ENCODE measurements at regions not wholly inside any gene's neighbourhood (a gene's known extent, or its start where the extent isn't known, plus 50 kb on each side); places are given as distances from the start of the nearest gene placed in this dataset.

GRCh38 chr9:95810814-95811213 lies 64.7 kb upstream of the ERCC6L2 start:
- Histone ChIP-seq H3K27me3 (ENCODE audit: control insufficient read depth in 1 of 2, insufficient read depth in 2 of 2, low read length in 2 of 2) (no peaks in the 10 kb centered on the region), H3K36me3 (ENCODE audit: insufficient read depth, low read length) (no peaks in the 10 kb centered on the region), H3K27ac (ENCODE audit: low read depth in 1 of 2, low read length in 2 of 2) (no peak overlapping the region), H3K9me3 (ENCODE audit: control insufficient read depth in 1 of 2, insufficient read depth in 1 of 2, low read length in 2 of 2) (no peaks in the 10 kb centered on the region), H3K4me1 (ENCODE audit: insufficient read depth, low read length) (no peaks in the 10 kb centered on the region), H3K4me3 (ENCODE audit: low read length) (no peak overlapping the region)
- ChIA-PET CTCF (no interaction called here), POLR2A (no interaction called here)
- H3K27ac Mint-ChIP-seq, result no peak overlapping the region
- ATAC-seq (ENCODE audit: poor library complexity) (no peak), DNase-seq (no peak)
- H3K4me3 Mint-ChIP-seq, result no peak overlapping the region
- H3K9me3 Mint-ChIP-seq, result no peaks in the 10 kb centered on the region
- intact Hi-C loops (cut with DNase I, micrococcal nuclease), result loop anchor here in 1 of 2 experiments (10.0 kb wide), 1 partner anchor 254 kb away; no protein-coding TSS in a partner anchor
- no peaks in the 10 kb centered on the region for H3K27me3 Mint-ChIP-seq
- H3K36me3 Mint-ChIP-seq (ENCODE audit: low read depth), result peaks cover 12% of the 10 kb centered on the region
- TF ChIP-seq CTCF (IDR thresholded peaks at IDR 0.05), result no peak
- peaks cover 15% of the 10 kb centered on the region for H3K4me1 Mint-ChIP-seq (ENCODE audit: low read depth)

GRCh38 chr9:95810133-95810532 lies 65.4 kb upstream of the ERCC6L2 start:
- peaks cover 10% of the 10 kb centered on the region for H3K36me3 Mint-ChIP-seq (ENCODE audit: low read depth)
- no peak for TF ChIP-seq CTCF (IDR thresholded peaks at IDR 0.05)
- no peaks in the 10 kb centered on the region for H3K27me3 Mint-ChIP-seq
- H3K4me1 Mint-ChIP-seq (ENCODE audit: low read depth), result peaks cover 15% of the 10 kb centered on the region
- H3K9me3 Mint-ChIP-seq, result no peaks in the 10 kb centered on the region
- H3K27ac Mint-ChIP-seq, result no peak overlapping the region
- intact Hi-C loops (cut with DNase I, micrococcal nuclease), result loop anchor here in 1 of 2 experiments (10.0 kb wide), 1 partner anchor 255 kb away; no protein-coding TSS in a partner anchor
- no peak overlapping the region for H3K4me3 ChIP-seq (ENCODE audit: low read length)
- DNase-seq (no peak), ATAC-seq (ENCODE audit: poor library complexity) (no peak)
- H3K27ac ChIP-seq (ENCODE audit: low read depth in 1 of 2, low read length in 2 of 2), result no peak overlapping the region
- ChIA-PET POLR2A (no interaction called here), CTCF (no interaction called here)
- no peaks in the 10 kb centered on the region for H3K9me3 ChIP-seq (ENCODE audit: control insufficient read depth in 1 of 2, insufficient read depth in 1 of 2, low read length in 2 of 2)
- no peaks in the 10 kb centered on the region for H3K27me3 ChIP-seq (ENCODE audit: control insufficient read depth in 1 of 2, insufficient read depth in 2 of 2, low read length in 2 of 2)
- H3K4me1 ChIP-seq (ENCODE audit: insufficient read depth, low read length), result no peaks in the 10 kb centered on the region
- no peaks in the 10 kb centered on the region for H3K36me3 ChIP-seq (ENCODE audit: insufficient read depth, low read length)
- no peak overlapping the region for H3K4me3 Mint-ChIP-seq

GRCh38 chr9:95809686-95810085 lies 65.8 kb upstream of the ERCC6L2 start:
- Mint-ChIP-seq H3K27ac (no peak overlapping the region), H3K4me3 (no peak overlapping the region), H3K27me3 (no peaks in the 10 kb centered on the region), H3K9me3 (no peaks in the 10 kb centered on the region), H3K36me3 (ENCODE audit: low read depth) (peaks cover 5% of the 10 kb centered on the region), H3K4me1 (ENCODE audit: low read depth) (peaks cover 15% of the 10 kb centered on the region)
- ATAC-seq (ENCODE audit: poor library complexity) (no peak), DNase-seq (no peak)
- no peaks in the 10 kb centered on the region for H3K36me3 ChIP-seq (ENCODE audit: insufficient read depth, low read length)
- H3K9me3 ChIP-seq (ENCODE audit: control insufficient read depth in 1 of 2, insufficient read depth in 1 of 2, low read length in 2 of 2), result no peaks in the 10 kb centered on the region
- no peak overlapping the region for H3K4me3 ChIP-seq (ENCODE audit: low read length)
- intact Hi-C loops (cut with DNase I, micrococcal nuclease), result loop anchor here in 1 of 2 experiments (10.0 kb wide), 1 partner anchor 255 kb away; no protein-coding TSS in a partner anchor
- H3K4me1 ChIP-seq (ENCODE audit: insufficient read depth, low read length), result no peaks in the 10 kb centered on the region
- TF ChIP-seq CTCF (IDR thresholded peaks at IDR 0.05), result no peak
- no peaks in the 10 kb centered on the region for H3K27me3 ChIP-seq (ENCODE audit: control insufficient read depth in 1 of 2, insufficient read depth in 2 of 2, low read length in 2 of 2)
- POLR2A ChIA-PET, result no interaction called here
- CTCF ChIA-PET, result no interaction called here
- no peak overlapping the region for H3K27ac ChIP-seq (ENCODE audit: low read depth in 1 of 2, low read length in 2 of 2)
